GM18520 (cell line): ENCODE measurements at regions not wholly inside any gene's neighbourhood (a gene's known extent, or its start where the extent isn't known, plus 50 kb on each side); places are given as distances from the start of the nearest gene placed in this dataset.

Source experiments
- ATAC-seq: cut with Tn5 transposase; IDR thresholded peaks from one replicate; pipeline ENCODE4 v1.9.1; 2021; ENCODE audit not compliant: unreplicated experiment

- ATAC-seq: no peak
Observed at GRCh38 chr6:164581563-164581962, 727.8 kb downstream of the C6orf118 start.

- ATAC-seq: no peak
Observed at GRCh38 chr6:164579035-164579434, 730.4 kb downstream of the C6orf118 start.

GRCh38 chr6:164578616-164579015, 730.8 kb downstream of the C6orf118 start:
- ATAC-seq: no peak

GRCh38 chr6:164570801-164571200, 738.6 kb downstream of the C6orf118 start:
- ATAC-seq: no peak

GRCh38 chr6:164569509-164569908, 739.9 kb downstream of the C6orf118 start:
- ATAC-seq: no peak

GRCh38 chr6:164563924-164564323, 745.5 kb downstream of the C6orf118 start:
- no peak for ATAC-seq

GRCh38 chr6:164561656-164562055, 747.7 kb downstream of the C6orf118 start:
- ATAC-seq: no peak

GRCh38 chr6:164554700-164555476, 754.5 kb downstream of the C6orf118 start:
- no peak for ATAC-seq

- no peak for ATAC-seq
Observed at GRCh38 chr6:164554226-164554625, 755.2 kb downstream of the C6orf118 start.

- ATAC-seq: no peak
Observed at GRCh38 chr6:164551706-164552105, 757.7 kb downstream of the C6orf118 start.

GRCh38 chr6:164547076-164547475, 762.3 kb downstream of the C6orf118 start:
- ATAC-seq: no peak

- no peak for ATAC-seq
Observed at GRCh38 chr6:164546263-164546662, 763.1 kb downstream of the C6orf118 start.

GRCh38 chr6:164534070-164534766, 775.2 kb downstream of the C6orf118 start:
- no peak for ATAC-seq

- ATAC-seq: no peak
Observed at GRCh38 chr6:164533045-164533362, 776.4 kb downstream of the C6orf118 start.

- ATAC-seq: no peak
Observed at GRCh38 chr6:164532198-164533044, 777.0 kb downstream of the C6orf118 start.

GRCh38 chr6:164531736-164532135, 777.7 kb downstream of the C6orf118 start:
- no peak for ATAC-seq

- ATAC-seq: no peak
Observed at GRCh38 chr6:164528539-164528938, 780.9 kb downstream of the C6orf118 start.

- no peak for ATAC-seq
Observed at GRCh38 chr6:164523087-164523654, 786.2 kb downstream of the C6orf118 start.

- ATAC-seq: no peak
Observed at GRCh38 chr6:164520916-164521315, 788.5 kb downstream of the C6orf118 start.

GRCh38 chr6:164507206-164507940, 802.0 kb downstream of the C6orf118 start:
- peak; percentile 57 for ATAC-seq

GRCh38 chr6:164505425-164505824, 804.0 kb downstream of the C6orf118 start:
- ATAC-seq: no peak
